KMS-11 (cell line): ENCODE measurements at regions not wholly inside any gene's neighbourhood (a gene's known extent, or its start where the extent isn't known, plus 50 kb on each side); places are given as distances from the start of the nearest gene placed in this dataset.

Experiments
- H2AFZ ChIP-seq: fragments of 200-600 bp; sonication (generic); 2 replicates; pipeline ENCODE4 v1.6.1; 2016; ENCODE audit warnings: antibody characterized with exemption, mixed run types, low read depth
- H3K27ac ChIP-seq: fragments of 200-600 bp; sonication (generic); 2 replicates; pipeline ENCODE4 v1.6.1; 2016; ENCODE audit warnings: mild to moderate bottlenecking, mixed run types
- H3K27me3 ChIP-seq: fragments of 200-600 bp; sonication (generic); 2 replicates; pipeline ENCODE4 v1.6.1; 2017; ENCODE audit warnings: mild to moderate bottlenecking, low read depth, mixed run types, moderate library complexity; ENCODE audit not compliant: insufficient read depth
- H3K36me3 ChIP-seq: fragments of 200-600 bp; sonication (generic); 2 replicates; pipeline ENCODE4 v1.6.1; 2017; ENCODE audit warnings: mild to moderate bottlenecking, mixed run types; ENCODE audit not compliant: insufficient read depth
- H3K4me1 ChIP-seq: fragments of 200-600 bp; sonication (generic); 2 replicates; pipeline ENCODE4 v1.6.1; 2016; ENCODE audit warnings: mild to moderate bottlenecking, low read depth, mixed run types; ENCODE audit not compliant: poor library complexity, severe bottlenecking
- H3K4me2 ChIP-seq: fragments of 200-600 bp; sonication (generic); 2 replicates; pipeline ENCODE4 v1.7.0; 2016; ENCODE audit warnings: mild to moderate bottlenecking, mixed run types
- H3K4me3 ChIP-seq: fragments of 200-600 bp; sonication (generic); IDR thresholded peaks from 2 replicates; pipeline ENCODE4 v1.6.1; 2017; ENCODE audit warnings: low read depth, low read length, mixed read lengths; ENCODE audit not compliant: insufficient read depth
- H3K79me2 ChIP-seq: fragments of 200-600 bp; sonication (generic); 2 replicates; pipeline ENCODE4 v1.6.1; 2016; ENCODE audit warnings: low read depth, mixed run types; ENCODE audit not compliant: insufficient read depth
- H3K9ac ChIP-seq: fragments of 200-600 bp; sonication (generic); 2 replicates; pipeline ENCODE4 v1.6.1; 2016; ENCODE audit warnings: mild to moderate bottlenecking, mixed run types
- H4K20me1 ChIP-seq: fragments of 200-600 bp; sonication (generic); 2 replicates; pipeline ENCODE4 v1.6.1; 2016; ENCODE audit warnings: mild to moderate bottlenecking, mixed run types; ENCODE audit not compliant: insufficient read depth
- TF ChIP-seq, protein P1 (sequence below): fragments of 200-600 bp; sonication (generic); conservative IDR thresholded peaks from 2 replicates; pipeline ENCODE4 v1.6.1; 2017; ENCODE audit warnings: low read depth, mild to moderate bottlenecking, antibody characterized with exemption, low read length, moderate library complexity, mixed read lengths

DNA sequence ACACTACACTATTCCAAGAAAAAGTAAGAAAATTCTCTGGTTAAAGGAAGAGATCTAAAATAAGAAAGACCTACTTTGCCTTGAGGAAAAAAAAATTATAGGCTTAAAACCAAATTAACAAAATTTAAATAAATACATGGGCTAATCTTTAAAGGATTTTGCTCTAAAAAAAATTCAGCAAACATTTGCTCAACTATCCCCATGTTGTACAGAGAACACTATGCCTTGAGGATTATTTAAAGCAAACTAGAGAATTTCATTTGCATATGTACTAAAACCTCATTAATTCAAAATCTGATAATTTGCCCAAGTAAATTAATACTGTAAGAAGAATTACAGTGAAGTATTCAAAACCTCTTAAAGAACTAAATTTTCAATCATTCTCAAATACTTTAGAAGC, 71.6 kb upstream of the KCNIP4 start:
- H3K36me3 ChIP-seq, result no peaks in the 10 kb centered on the region
- TF ChIP-seq, protein P1, sequence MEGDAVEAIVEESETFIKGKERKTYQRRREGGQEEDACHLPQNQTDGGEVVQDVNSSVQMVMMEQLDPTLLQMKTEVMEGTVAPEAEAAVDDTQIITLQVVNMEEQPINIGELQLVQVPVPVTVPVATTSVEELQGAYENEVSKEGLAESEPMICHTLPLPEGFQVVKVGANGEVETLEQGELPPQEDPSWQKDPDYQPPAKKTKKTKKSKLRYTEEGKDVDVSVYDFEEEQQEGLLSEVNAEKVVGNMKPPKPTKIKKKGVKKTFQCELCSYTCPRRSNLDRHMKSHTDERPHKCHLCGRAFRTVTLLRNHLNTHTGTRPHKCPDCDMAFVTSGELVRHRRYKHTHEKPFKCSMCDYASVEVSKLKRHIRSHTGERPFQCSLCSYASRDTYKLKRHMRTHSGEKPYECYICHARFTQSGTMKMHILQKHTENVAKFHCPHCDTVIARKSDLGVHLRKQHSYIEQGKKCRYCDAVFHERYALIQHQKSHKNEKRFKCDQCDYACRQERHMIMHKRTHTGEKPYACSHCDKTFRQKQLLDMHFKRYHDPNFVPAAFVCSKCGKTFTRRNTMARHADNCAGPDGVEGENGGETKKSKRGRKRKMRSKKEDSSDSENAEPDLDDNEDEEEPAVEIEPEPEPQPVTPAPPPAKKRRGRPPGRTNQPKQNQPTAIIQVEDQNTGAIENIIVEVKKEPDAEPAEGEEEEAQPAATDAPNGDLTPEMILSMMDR, result no peak
- no peak overlapping the region for H3K4me3 ChIP-seq
- H3K4me1 ChIP-seq, result no peaks in the 10 kb centered on the region
- H3K27ac ChIP-seq, result no peak overlapping the region
- no peak overlapping the region for H2AFZ ChIP-seq
- H3K9ac ChIP-seq, result no peak overlapping the region
- no peaks in the 10 kb centered on the region for H4K20me1 ChIP-seq
- no peak overlapping the region for H3K4me2 ChIP-seq
- H3K79me2 ChIP-seq, result no peaks in the 10 kb centered on the region
- no peaks in the 10 kb centered on the region for H3K27me3 ChIP-seq

DNA sequence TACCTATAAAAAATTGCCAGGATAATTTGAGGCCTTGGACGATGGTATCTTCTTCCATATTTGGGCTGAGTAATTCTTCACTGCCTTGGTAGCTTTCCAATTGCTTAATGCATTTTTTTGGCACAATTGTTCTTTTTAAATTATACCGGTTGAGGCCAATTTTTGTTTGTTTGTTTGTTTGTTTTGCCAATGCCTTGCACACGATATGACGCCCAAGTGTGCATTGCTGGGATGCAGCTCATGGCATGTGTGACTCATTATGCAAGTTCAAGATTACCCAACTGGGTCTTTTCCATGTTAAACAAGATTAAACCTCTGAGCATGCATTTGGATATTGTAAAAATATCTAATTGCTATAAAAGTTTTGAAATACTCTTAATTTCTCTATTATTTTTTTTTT, 71.1 kb upstream of the KCNIP4 start:
- Histone ChIP-seq H3K4me1 (no peaks in the 10 kb centered on the region), H3K79me2 (no peaks in the 10 kb centered on the region), H3K4me2 (no peak overlapping the region), H3K9ac (no peak overlapping the region), H3K27me3 (no peaks in the 10 kb centered on the region), H3K4me3 (no peak overlapping the region), H2AFZ (no peak overlapping the region), H3K27ac (no peak overlapping the region), H3K36me3 (no peaks in the 10 kb centered on the region), H4K20me1 (no peaks in the 10 kb centered on the region)
- TF ChIP-seq, protein P1, result no peak

DNA sequence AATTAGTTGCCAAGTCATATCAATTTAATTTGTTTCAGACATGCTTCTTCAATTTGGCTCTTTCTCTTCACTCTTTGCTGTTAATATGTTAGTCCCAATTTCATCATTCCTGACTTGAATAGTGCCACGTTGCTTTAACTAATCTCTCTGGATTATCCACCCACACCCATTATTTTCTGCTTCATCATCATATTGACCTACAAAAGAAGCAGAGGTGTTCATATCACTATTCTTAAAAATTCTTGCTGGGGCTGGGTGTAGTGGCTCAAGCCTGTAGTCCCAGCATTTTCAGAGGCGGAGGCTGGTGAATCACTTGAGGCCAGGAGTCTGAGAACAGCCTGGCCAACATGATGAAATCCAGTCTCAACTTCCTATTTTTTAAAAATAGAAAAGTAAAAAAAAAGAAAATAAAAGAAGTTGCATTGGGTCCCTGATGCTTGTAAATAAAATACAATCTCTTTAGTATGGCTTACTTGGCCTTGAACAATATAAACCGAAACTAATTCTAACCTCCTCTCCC, 65.7 kb upstream of the KCNIP4 start:
- Histone ChIP-seq H3K4me1 (peaks cover 4% of the 10 kb centered on the region), H3K4me2 (no peak overlapping the region), H3K9ac (no peak overlapping the region), H3K27ac (no peak overlapping the region), H3K4me3 (no peak overlapping the region), H3K36me3 (no peaks in the 10 kb centered on the region), H2AFZ (no peak overlapping the region), H4K20me1 (no peaks in the 10 kb centered on the region), H3K79me2 (no peaks in the 10 kb centered on the region), H3K27me3 (no peaks in the 10 kb centered on the region)
- TF ChIP-seq, protein P1, result no peak

DNA sequence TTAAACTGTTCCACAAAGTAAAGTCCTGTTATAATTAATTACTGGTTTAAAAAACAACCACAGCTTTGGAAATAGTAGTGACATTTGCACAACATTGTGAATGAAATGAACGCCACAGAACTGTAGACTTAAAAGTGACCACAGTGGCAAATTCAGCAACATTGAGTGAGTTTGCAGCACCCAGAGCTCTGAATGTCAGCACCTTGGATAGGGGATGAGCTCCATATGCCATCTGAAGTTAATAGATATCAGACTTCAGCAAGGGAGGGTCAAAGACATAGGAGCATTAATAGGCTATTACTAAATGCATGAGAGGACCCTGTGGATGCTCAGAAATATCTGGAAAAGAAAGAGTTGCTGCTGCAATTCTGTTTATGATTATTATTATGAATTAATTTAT, 55.3 kb upstream of the KCNIP4 start:
- no peaks in the 10 kb centered on the region for H3K79me2 ChIP-seq
- H3K36me3 ChIP-seq, result no peaks in the 10 kb centered on the region
- no peak overlapping the region for H3K4me3 ChIP-seq
- no peaks in the 10 kb centered on the region for H3K27me3 ChIP-seq
- no peak overlapping the region for H3K27ac ChIP-seq
- H3K4me1 ChIP-seq, result no peaks in the 10 kb centered on the region
- H4K20me1 ChIP-seq, result no peaks in the 10 kb centered on the region
- no peak overlapping the region for H3K4me2 ChIP-seq
- H3K9ac ChIP-seq, result no peak overlapping the region
- TF ChIP-seq, protein P1, result no peak
- no peak overlapping the region for H2AFZ ChIP-seq
